Uterus (tissue), 3 donors: ENCODE measurements at regions not wholly inside any gene's neighbourhood (a gene's known extent, or its start where the extent isn't known, plus 50 kb on each side); places are given as distances from the start of the nearest gene placed in this dataset.
"Not testable (repeated sequence)": the region's sequence is repeated elsewhere in the genome, so short reads cannot be mapped to it uniquely, and the experiment has no call there.

Experiments used
- DNase-seq, 2 donors: peaks; one replicate each; pipeline ENCODE4 v3.0.0-alpha.2; 2019 to 2020
- H3K27ac ChIP-seq, 2 donors: fragments of 200-600 bp; sonication (generic); 1 replicate in 1 of 2; 2 replicates in 1 of 2; pipeline ENCODE4 v1.5.1; 2016 to 2018
- H3K27me3 ChIP-seq, 2 donors: fragments of 200-600 bp; sonication (generic); one replicate each; pipeline ENCODE4 v1.5.1; 2018 to 2019; ENCODE audit warnings: control low read depth in 1 of 2
- H3K36me3 ChIP-seq, 2 donors: fragments of 200-600 bp; sonication (generic); one replicate each; pipeline ENCODE4 v1.5.1; 2019; ENCODE audit warnings: control low read depth in 1 of 2
- H3K4me1 ChIP-seq, 2 donors: fragments of 200-600 bp; sonication (generic); one replicate each; pipeline ENCODE4 v1.5.1; 2018 to 2019; ENCODE audit warnings: control low read depth in 1 of 2
- H3K4me3 ChIP-seq, 2 donors: fragments of 200-600 bp; sonication (generic); 1 replicate in 1 of 2; 2 replicates in 1 of 2; pipeline ENCODE4 v1.5.1; 2018 to 2019; ENCODE audit warnings: mild to moderate bottlenecking in 1 of 2
- H3K9me3 ChIP-seq, 2 donors: fragments of 200-600 bp; sonication (generic); one replicate each; pipeline ENCODE4 v1.5.1; 2019; ENCODE audit warnings: control low read depth in 1 of 2
- POLR2A ChIP-seq, 2 donors: fragments of 450-650 bp; IDR thresholded peaks; one replicate each; pipeline ENCODE4 v1.6.1; 2016; ENCODE audit warnings: antibody characterized with exemption in 2 of 2, mild to moderate bottlenecking in 1 of 2, moderate library complexity in 1 of 2
- intact Hi-C: fragments of 100-400 bp; cut with DNase I; formaldehyde crosslinking; loops from one replicate; pipeline ENCODE4 v1.15.1; 2023; ENCODE audit warnings: low total_unique reads
- TF ChIP-seq, protein P1 (sequence below), 4 experiments: fragments of 200-600 bp in 2 of 4; fragments of 450-650 bp in 2 of 4; sonication (generic) in 2 of 4; IDR thresholded peaks; one replicate each; pipeline ENCODE4 v1.5.1; 2016 to 2019; ENCODE audit warnings: antibody characterized with exemption in 4 of 4, mild to moderate bottlenecking in 2 of 4, moderate library complexity in 1 of 4
- donor health status: DM: yes; HTN: yes; CAD: no.

DNA sequence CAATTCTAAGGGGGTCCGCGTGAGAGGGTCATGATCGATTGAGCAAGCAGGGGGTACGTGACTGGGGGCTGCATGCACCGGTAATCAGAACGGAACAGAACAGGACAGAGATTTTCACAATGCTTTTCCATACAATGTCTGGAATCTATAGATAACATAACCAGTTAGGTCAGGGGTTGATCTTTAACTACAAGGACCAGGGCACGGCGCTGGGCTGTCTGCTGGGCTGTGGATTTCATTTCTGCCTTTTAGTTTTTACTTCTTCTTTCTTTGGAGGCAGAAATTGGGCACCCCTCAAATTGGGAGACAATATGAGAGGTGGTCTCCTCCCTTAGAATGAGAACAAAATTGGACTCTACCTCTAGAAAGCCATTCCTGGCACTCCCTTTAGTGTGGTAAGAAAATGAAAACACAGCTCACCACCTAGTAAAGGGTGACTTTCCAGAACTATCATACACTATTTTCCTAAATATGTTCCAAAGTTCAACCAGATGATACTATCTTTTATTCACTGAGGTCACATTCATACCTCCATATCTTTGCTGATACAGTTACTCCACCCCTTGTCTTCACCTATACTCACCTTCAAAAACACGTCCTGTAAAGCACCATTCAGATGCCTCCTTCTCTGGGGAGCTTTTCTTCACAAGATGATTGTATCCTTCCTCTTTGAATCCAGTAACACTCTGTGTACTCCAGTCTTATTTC is 1058.3 kb upstream of the SLIT2 start:
- no peak for DNase-seq
- TF ChIP-seq, protein P1, sequence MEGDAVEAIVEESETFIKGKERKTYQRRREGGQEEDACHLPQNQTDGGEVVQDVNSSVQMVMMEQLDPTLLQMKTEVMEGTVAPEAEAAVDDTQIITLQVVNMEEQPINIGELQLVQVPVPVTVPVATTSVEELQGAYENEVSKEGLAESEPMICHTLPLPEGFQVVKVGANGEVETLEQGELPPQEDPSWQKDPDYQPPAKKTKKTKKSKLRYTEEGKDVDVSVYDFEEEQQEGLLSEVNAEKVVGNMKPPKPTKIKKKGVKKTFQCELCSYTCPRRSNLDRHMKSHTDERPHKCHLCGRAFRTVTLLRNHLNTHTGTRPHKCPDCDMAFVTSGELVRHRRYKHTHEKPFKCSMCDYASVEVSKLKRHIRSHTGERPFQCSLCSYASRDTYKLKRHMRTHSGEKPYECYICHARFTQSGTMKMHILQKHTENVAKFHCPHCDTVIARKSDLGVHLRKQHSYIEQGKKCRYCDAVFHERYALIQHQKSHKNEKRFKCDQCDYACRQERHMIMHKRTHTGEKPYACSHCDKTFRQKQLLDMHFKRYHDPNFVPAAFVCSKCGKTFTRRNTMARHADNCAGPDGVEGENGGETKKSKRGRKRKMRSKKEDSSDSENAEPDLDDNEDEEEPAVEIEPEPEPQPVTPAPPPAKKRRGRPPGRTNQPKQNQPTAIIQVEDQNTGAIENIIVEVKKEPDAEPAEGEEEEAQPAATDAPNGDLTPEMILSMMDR (IDR thresholded peaks at IDR 0.05) = no peak
- TF ChIP-seq POLR2A (IDR thresholded peaks at IDR 0.05) = no peak
- Histone ChIP-seq H3K4me1 (no peaks in the 10 kb centered on the region), H3K4me3 (no peak overlapping the region), H3K9me3 (no peaks in the 10 kb centered on the region), H3K27ac (no peak overlapping the region), H3K36me3 (no peaks in the 10 kb centered on the region), H3K27me3 (no peaks in the 10 kb centered on the region)
- intact Hi-C loops = no loop called here

DNA sequence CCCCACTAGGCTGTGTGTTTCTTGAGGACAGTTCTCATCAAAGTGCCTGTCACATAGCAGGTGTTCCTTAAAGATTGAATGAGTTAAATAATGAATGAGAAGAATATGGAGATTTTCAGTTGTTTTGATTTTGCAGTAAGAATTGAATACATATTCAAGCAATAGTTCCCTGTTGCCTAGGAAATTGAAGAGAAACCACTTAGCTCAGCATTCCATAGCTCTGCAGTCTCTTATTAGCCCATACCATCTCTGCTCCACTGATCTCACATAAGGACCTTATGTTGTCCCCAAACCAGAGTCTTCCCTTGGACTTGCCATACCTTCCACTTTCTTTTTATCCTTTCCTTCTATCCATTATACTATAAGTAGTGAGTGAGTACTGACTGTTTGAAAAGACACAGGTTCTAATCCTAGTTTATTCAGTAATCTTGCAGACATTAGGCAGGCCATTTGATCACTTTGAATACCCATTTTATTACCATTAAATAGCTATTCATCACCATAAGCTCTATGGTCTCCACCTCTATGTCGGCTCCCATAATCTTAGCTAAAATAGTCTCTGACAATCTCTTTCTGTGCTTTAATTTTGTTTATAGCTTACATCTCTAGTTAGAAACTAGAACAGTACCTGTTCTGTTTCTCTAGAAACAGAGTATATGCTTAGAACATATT is 1059.6 kb upstream of the SLIT2 start:
- intact Hi-C loops = no loop called here

DNA sequence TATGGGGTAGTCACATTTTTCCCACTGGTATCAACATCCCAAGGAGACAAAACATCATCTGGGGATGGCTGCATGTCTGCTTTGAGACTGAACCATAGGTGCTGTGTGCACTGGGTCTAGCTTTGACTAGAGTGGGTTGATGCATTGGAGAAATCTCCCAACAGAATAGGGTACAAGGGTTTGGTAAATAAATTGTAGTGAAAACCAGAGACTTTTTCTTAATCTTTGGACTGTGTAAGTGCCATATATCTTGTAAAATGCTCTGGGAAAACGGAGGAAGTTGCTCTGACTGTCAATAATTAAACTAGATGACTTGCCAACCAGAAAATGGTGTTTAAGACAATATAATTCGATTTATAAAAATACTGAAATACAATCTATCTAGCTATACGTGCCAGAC is 1064.0 kb upstream of the SLIT2 start:
- intact Hi-C loops = no loop called here
- H3K36me3 ChIP-seq = no peaks in the 10 kb centered on the region
- H3K9me3 ChIP-seq = no peaks in the 10 kb centered on the region
- H3K4me3 ChIP-seq = no peak overlapping the region
- H3K27me3 ChIP-seq = no peaks in the 10 kb centered on the region
- no peaks in the 10 kb centered on the region for H3K4me1 ChIP-seq
- no peak for TF ChIP-seq POLR2A (IDR thresholded peaks at IDR 0.05)
- TF ChIP-seq, protein P1 (IDR thresholded peaks at IDR 0.05) = no peak
- no peak for DNase-seq
- H3K27ac ChIP-seq = no peak overlapping the region

More for the DNA sequence above, 1059.6 kb upstream of the SLIT2 start:
- no peak for TF ChIP-seq POLR2A (IDR thresholded peaks at IDR 0.05)
- TF ChIP-seq, protein P1 (IDR thresholded peaks at IDR 0.05) = no peak
- Histone ChIP-seq H3K4me3 (no peak overlapping the region), H3K27ac (no peak overlapping the region), H3K9me3 (no peaks in the 10 kb centered on the region), H3K27me3 (no peaks in the 10 kb centered on the region), H3K4me1 (no peaks in the 10 kb centered on the region), H3K36me3 (no peaks in the 10 kb centered on the region)
- no peak for DNase-seq

DNA sequence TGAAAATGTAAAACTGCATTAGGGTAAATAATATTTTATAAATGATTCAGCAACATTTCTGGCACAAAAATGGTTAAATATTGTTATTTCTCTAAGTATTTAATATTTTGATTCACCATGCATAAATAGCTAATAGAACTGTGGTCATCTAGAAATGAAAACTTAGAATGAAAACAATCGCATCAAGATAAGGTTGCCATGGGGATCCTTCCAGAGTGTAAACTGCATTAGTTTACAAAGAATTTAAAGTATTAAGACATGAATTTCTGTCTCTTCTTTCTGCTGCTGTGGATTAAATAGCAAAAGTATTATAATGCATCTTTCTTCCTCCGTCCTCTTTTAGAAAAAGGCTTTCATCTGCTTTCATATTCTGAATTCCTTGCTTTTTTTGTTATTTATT is 1064.6 kb upstream of the SLIT2 start:
- H3K27ac ChIP-seq = no peak overlapping the region
- no peak for TF ChIP-seq POLR2A (IDR thresholded peaks at IDR 0.05)
- TF ChIP-seq, protein P1 (IDR thresholded peaks at IDR 0.05) = no peak
- no peaks in the 10 kb centered on the region for H3K4me1 ChIP-seq
- H3K27me3 ChIP-seq = no peaks in the 10 kb centered on the region
- H3K36me3 ChIP-seq = no peaks in the 10 kb centered on the region
- DNase-seq = no peak
- H3K9me3 ChIP-seq = no peaks in the 10 kb centered on the region
- no peak overlapping the region for H3K4me3 ChIP-seq
- intact Hi-C loops = no loop called here

DNA sequence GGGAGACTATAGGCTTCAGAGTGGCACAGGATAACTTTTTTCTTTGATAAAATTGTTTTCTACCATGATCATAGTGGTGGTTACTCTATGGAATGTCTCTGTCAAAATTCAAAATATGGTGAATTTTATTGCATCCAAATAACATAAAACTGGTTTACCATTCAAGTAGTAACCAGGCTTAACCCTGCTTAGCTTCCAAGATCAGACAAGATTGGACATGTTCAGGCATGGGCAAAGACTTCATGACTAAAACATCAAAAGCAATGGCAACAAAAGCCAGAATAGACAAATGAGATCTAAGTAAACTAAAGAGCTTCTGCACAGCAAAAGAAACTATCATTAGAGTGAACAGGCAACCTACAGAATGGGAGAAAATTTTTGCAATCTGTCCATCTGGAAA is 1070.1 kb upstream of the SLIT2 start:
- H3K4me3 ChIP-seq, intact Hi-C loops, H3K36me3 ChIP-seq, DNase-seq, H3K27ac ChIP-seq, H3K9me3 ChIP-seq, H3K4me1 ChIP-seq, H3K27me3 ChIP-seq: not testable (repeated sequence)
